GM23248 (cell line): ENCODE measurements at regions not wholly inside any gene's neighbourhood (a gene's known extent, or its start where the extent isn't known, plus 50 kb on each side); places are given as distances from the start of the nearest gene placed in this dataset.

Source experiments
- EZH2 ChIP-seq: fragments of 200-600 bp; sonication (generic); IDR thresholded peaks from 2 replicates; pipeline ENCODE4 v1.6.1; 2018; ENCODE audit warnings: antibody characterized with exemption, mild to moderate bottlenecking; ENCODE audit not compliant: insufficient read depth, poor library complexity, severe bottlenecking
- EZH2phosphoT487 ChIP-seq: fragments of 200-600 bp; sonication (generic); IDR thresholded peaks from 2 replicates; pipeline ENCODE4 v1.6.1; 2018; ENCODE audit warnings: antibody characterized with exemption, moderate library complexity, mild to moderate bottlenecking, low read depth; ENCODE audit not compliant: insufficient read depth

- TF ChIP-seq EZH2 = no peak
- TF ChIP-seq EZH2phosphoT487 = no peak
Measured at GRCh38 chr9:96131825-96132224, 170.2 kb downstream of the HSD17B3 start.
